CD14-positive monocyte (primary cell): ENCODE measurements at regions not wholly inside any gene's neighbourhood (a gene's known extent, or its start where the extent isn't known, plus 50 kb on each side); places are given as distances from the start of the nearest gene placed in this dataset.

Experiments
- DNase-seq, 3 donors: peaks; one replicate each; pipeline ENCODE4 v3.0.0-alpha.2; 2011 to 2022
- H2AFZ ChIP-seq: 2 replicates; pipeline ENCODE4 v1.6.0; 2012; ENCODE audit warnings: mild to moderate bottlenecking, low read depth, low read length, inconsistent platforms; ENCODE audit not compliant: insufficient read depth, poor library complexity, severe bottlenecking
- H3K27ac ChIP-seq, 2 donors: 1 replicate in 1 of 2; 2 replicates in 1 of 2; pipeline ENCODE4 v1.5.1; 2012 to 2013; ENCODE audit warnings: low read length in 2 of 2, control low read depth in 1 of 2, inconsistent platforms in 1 of 2, low read depth in 1 of 2, mild to moderate bottlenecking in 1 of 2
- H3K27me3 ChIP-seq, 2 donors: one replicate each; pipeline versions ENCODE4 v1.6.0 to v1.6.1; 2011 to 2013; ENCODE audit warnings: low read length in 2 of 2; ENCODE audit not compliant: control insufficient read depth in 2 of 2, insufficient read depth in 2 of 2
- H3K36me3 ChIP-seq, 2 donors: replicated peaks in 1 of 2; 1 replicate in 1 of 2; 2 replicates in 1 of 2; pipeline versions ENCODE4 v1.5.1 to v1.6.1; 2012 to 2013; ENCODE audit warnings: low read length in 2 of 2, control low read depth in 1 of 2, inconsistent platforms in 1 of 2, mild to moderate bottlenecking in 1 of 2; ENCODE audit not compliant: insufficient read depth in 2 of 2, control insufficient read depth in 1 of 2
- H3K4me1 ChIP-seq, 2 donors: 1 replicate in 1 of 2; 2 replicates in 1 of 2; pipeline versions ENCODE4 v1.5.1 to v1.6.1; 2012 to 2013; ENCODE audit warnings: low read length in 2 of 2, control low read depth in 1 of 2, inconsistent platforms in 1 of 2, mild to moderate bottlenecking in 1 of 2, moderate library complexity in 1 of 2; ENCODE audit not compliant: insufficient read depth in 2 of 2, control insufficient read depth in 1 of 2
- H3K4me2 ChIP-seq: replicated peaks from 2 replicates; pipeline ENCODE3; 2012; ENCODE audit warnings: low read length, moderate library complexity, mild to moderate bottlenecking; ENCODE audit not compliant: poor library complexity, severe bottlenecking; ENCODE audit errors: extremely low read depth
- H3K4me3 ChIP-seq, 3 experiments: fragments of 200-600 bp in 1 of 3; sonication (generic) in 1 of 3; replicated peaks in 1 of 3; 1 replicate in 2 of 3; 2 replicates in 1 of 3; pipeline ENCODE4 v1.5.1; 2011 to 2013; ENCODE audit warnings: low read length in 3 of 3, mild to moderate bottlenecking in 3 of 3, control low read depth in 2 of 3, low read depth in 2 of 3, inconsistent platforms in 1 of 3, moderate library complexity in 1 of 3
- H3K79me2 ChIP-seq: 2 replicates; pipeline ENCODE4 v1.6.0; 2012; ENCODE audit warnings: mild to moderate bottlenecking, control low read depth, inconsistent platforms, low read length, moderate library complexity; ENCODE audit not compliant: insufficient read depth
- H3K9ac ChIP-seq: 2 replicates; pipeline ENCODE4 v1.6.0; 2017; ENCODE audit warnings: low read length, mild to moderate bottlenecking; ENCODE audit not compliant: insufficient read depth, poor library complexity, severe bottlenecking
- H3K9me3 ChIP-seq, 2 donors: replicated peaks in 1 of 2; 1 replicate in 1 of 2; 2 replicates in 1 of 2; pipeline versions ENCODE4 v1.5.1 to v1.6.1; 2012 to 2013; ENCODE audit warnings: low read length in 2 of 2, control low read depth in 1 of 2; ENCODE audit not compliant: control insufficient read depth in 1 of 2, insufficient read depth in 1 of 2
- H4K20me1 ChIP-seq: 2 replicates; pipeline ENCODE4 v1.6.0; 2012; ENCODE audit warnings: mild to moderate bottlenecking, low read length, control low read depth, moderate library complexity; ENCODE audit not compliant: insufficient read depth
- H3K27ac Mint-ChIP-seq, 7 donors: one replicate each; pipeline ENCODE4 v1.8.0; 2020; ENCODE audit warnings: mild to moderate bottlenecking in 7 of 7, mixed read lengths in 7 of 7, moderate library complexity in 6 of 7, inconsistent platforms in 2 of 7
- H3K27me3 Mint-ChIP-seq, 3 donors: one replicate each; pipeline ENCODE4 v1.8.0; 2021 to 2022; ENCODE audit warnings: low read depth in 3 of 3, mild to moderate bottlenecking in 3 of 3, mixed read lengths in 3 of 3, moderate library complexity in 3 of 3, inconsistent platforms in 1 of 3
- H3K36me3 Mint-ChIP-seq, 2 donors: one replicate each; pipeline ENCODE4 v1.8.0; 2020; ENCODE audit warnings: mixed read lengths in 2 of 2, inconsistent platforms in 1 of 2, mild to moderate bottlenecking in 1 of 2
- H3K4me1 Mint-ChIP-seq: one replicate; pipeline ENCODE4 v1.8.0; 2020; ENCODE audit warnings: mild to moderate bottlenecking, mixed read lengths
- H3K4me3 Mint-ChIP-seq, 2 donors: one replicate each; pipeline ENCODE4 v1.8.0; 2020; ENCODE audit warnings: mild to moderate bottlenecking in 2 of 2, mixed read lengths in 2 of 2, moderate library complexity in 1 of 2
- H3K9me3 Mint-ChIP-seq, 7 donors: one replicate each; pipeline ENCODE4 v1.8.0; 2020 to 2022; ENCODE audit warnings: mixed read lengths in 7 of 7, mild to moderate bottlenecking in 6 of 7, moderate library complexity in 6 of 7, inconsistent platforms in 2 of 7
- WGBS: methylation state at CpG from one replicate; pipeline ENCODE4 v1.1.5; 2013; ENCODE audit warnings: missing lambda C conversion rate; ENCODE audit not compliant: insufficient coverage; 5-methylcytosine and 5-hydroxymethylcytosine counted together
- intact Hi-C, 2 donors: fragments of 100-400 bp; cut with micrococcal nuclease; formaldehyde crosslinking; loops; one replicate each; pipeline versions ENCODE4 v1.15.0 to v1.15.1; 2023
- TF ChIP-seq, protein P1 (sequence below): fragments of 200-600 bp; IDR thresholded peaks from one replicate; pipeline ENCODE4 v1.8.0; 2022; ENCODE audit warnings: antibody characterized with exemption, mild to moderate bottlenecking

DNA sequence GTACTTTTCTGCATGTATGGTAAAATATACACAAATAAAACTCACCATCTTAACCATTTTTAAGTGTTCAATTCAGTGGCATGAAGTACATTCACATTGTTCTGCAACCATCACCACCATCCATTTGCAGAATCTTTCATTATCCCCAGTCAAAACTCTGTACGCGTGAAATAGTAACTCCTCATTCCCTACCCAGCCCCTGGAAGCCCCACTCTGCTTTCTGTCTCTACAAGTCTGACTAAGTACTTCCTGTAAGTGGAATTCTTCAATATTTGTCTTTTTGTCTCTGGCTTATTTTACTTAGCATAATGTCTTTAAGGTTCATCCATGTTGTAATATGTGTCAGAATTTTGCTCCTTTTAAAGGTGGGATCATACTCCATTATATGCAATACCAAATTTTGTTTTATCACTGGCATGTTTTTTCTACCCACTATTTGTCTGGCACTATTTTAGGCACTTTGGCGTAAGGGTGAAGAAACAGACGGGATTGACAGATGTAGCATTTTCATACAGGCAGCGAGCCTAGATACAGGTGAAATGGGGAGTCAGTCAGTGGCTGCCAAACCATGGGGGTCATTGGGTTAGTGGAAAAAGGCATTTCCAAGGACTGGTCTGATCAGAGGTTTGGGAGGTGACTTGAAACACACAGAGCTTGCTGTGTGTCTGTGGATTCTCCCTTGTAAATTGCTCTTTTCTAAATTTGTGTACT lies 163.2 kb upstream of the MYCN start:
- WGBS = 94% methylated on average over 3 of the region's 5 CpGs
- Mint-ChIP-seq H3K27me3 (peaks cover 0 to 2% (median 0%) of the 10 kb centered on the region in 3 donors), H3K9me3 (peaks cover 0 to 3% (median 0%) of the 10 kb centered on the region in 7 donors), H3K27ac (no peak overlapping the region), H3K4me1 (no peaks in the 10 kb centered on the region), H3K36me3 (no peaks in the 10 kb centered on the region), H3K4me3 (no peak overlapping the region)
- Histone ChIP-seq H3K9me3 (no peaks in the 10 kb centered on the region), H3K9ac (no peak overlapping the region), H3K79me2 (no peaks in the 10 kb centered on the region), H3K27ac (no peak overlapping the region), H4K20me1 (no peaks in the 10 kb centered on the region), H3K4me1 (no peaks in the 10 kb centered on the region), H3K36me3 (no peaks in the 10 kb centered on the region), H3K27me3 (no peaks in the 10 kb centered on the region), H3K4me2 (no peak overlapping the region), H2AFZ (no peak overlapping the region), H3K4me3 (no peak overlapping the region)
- TF ChIP-seq, protein P1, sequence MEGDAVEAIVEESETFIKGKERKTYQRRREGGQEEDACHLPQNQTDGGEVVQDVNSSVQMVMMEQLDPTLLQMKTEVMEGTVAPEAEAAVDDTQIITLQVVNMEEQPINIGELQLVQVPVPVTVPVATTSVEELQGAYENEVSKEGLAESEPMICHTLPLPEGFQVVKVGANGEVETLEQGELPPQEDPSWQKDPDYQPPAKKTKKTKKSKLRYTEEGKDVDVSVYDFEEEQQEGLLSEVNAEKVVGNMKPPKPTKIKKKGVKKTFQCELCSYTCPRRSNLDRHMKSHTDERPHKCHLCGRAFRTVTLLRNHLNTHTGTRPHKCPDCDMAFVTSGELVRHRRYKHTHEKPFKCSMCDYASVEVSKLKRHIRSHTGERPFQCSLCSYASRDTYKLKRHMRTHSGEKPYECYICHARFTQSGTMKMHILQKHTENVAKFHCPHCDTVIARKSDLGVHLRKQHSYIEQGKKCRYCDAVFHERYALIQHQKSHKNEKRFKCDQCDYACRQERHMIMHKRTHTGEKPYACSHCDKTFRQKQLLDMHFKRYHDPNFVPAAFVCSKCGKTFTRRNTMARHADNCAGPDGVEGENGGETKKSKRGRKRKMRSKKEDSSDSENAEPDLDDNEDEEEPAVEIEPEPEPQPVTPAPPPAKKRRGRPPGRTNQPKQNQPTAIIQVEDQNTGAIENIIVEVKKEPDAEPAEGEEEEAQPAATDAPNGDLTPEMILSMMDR = no peak
- intact Hi-C loops = no loop called here
- DNase-seq = no peak

GRCh38 chr2:15777795-15778371 lies 162.5 kb upstream of the MYCN start:
- no peak overlapping the region for H3K4me3 ChIP-seq
- 100% methylated on average over 1 of the region's 6 CpGs for WGBS
- no peak overlapping the region for H3K9ac ChIP-seq

More at GRCh38 chr2:15777795-15778371, 162.5 kb upstream of the MYCN start:
- Histone ChIP-seq H3K36me3 (no peaks in the 10 kb centered on the region), H3K27me3 (no peaks in the 10 kb centered on the region), H3K79me2 (no peaks in the 10 kb centered on the region), H3K9me3 (no peaks in the 10 kb centered on the region), H3K27ac (no peak overlapping the region), H3K4me1 (no peaks in the 10 kb centered on the region), H2AFZ (no peak overlapping the region), H4K20me1 (no peaks in the 10 kb centered on the region), H3K4me2 (no peak overlapping the region)
- no peak for DNase-seq
- intact Hi-C loops = no loop called here
- Mint-ChIP-seq H3K4me3 (no peak overlapping the region), H3K4me1 (no peaks in the 10 kb centered on the region), H3K27ac (no peak overlapping the region), H3K36me3 (no peaks in the 10 kb centered on the region), H3K27me3 (peaks cover 0 to 2% (median 0%) of the 10 kb centered on the region in 3 donors), H3K9me3 (peaks cover 0 to 3% (median 0%) of the 10 kb centered on the region in 7 donors)
- TF ChIP-seq, protein P1 = no peak
